GM12801 (cell line): ENCODE measurements at regions not wholly inside any gene's neighbourhood (a gene's known extent, or its start where the extent isn't known, plus 50 kb on each side); places are given as distances from the start of the nearest gene placed in this dataset.

ENCODE experiments used
- TF ChIP-seq, protein P1 (sequence below): IDR thresholded peaks from one replicate; pipeline ENCODE4 v1.5.1; 2011; ENCODE audit warnings: control low read depth; ENCODE audit not compliant: insufficient read length; ENCODE audit errors: extremely low read depth

DNA sequence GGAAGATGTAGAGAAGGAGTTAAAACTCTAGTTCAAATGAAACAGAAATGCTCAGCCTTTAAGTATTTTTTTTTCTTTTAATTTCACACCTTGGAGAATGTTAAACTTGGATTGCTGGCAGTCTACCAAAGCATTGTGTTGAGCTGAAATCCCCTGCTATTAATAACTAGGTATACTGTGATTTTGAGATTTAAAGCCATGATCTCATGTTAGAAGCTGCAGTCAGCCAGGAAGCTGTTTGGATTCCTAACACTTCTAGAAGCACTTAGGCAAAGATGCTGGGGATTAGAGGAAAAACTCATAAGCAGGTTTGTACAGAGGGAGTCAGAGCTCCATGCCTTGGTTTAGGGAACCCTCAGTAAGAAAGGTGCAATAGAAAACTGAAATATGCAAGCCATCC is 141.4 kb downstream of the KIF4B start:
- TF ChIP-seq, protein P1, sequence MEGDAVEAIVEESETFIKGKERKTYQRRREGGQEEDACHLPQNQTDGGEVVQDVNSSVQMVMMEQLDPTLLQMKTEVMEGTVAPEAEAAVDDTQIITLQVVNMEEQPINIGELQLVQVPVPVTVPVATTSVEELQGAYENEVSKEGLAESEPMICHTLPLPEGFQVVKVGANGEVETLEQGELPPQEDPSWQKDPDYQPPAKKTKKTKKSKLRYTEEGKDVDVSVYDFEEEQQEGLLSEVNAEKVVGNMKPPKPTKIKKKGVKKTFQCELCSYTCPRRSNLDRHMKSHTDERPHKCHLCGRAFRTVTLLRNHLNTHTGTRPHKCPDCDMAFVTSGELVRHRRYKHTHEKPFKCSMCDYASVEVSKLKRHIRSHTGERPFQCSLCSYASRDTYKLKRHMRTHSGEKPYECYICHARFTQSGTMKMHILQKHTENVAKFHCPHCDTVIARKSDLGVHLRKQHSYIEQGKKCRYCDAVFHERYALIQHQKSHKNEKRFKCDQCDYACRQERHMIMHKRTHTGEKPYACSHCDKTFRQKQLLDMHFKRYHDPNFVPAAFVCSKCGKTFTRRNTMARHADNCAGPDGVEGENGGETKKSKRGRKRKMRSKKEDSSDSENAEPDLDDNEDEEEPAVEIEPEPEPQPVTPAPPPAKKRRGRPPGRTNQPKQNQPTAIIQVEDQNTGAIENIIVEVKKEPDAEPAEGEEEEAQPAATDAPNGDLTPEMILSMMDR = no peak

DNA sequence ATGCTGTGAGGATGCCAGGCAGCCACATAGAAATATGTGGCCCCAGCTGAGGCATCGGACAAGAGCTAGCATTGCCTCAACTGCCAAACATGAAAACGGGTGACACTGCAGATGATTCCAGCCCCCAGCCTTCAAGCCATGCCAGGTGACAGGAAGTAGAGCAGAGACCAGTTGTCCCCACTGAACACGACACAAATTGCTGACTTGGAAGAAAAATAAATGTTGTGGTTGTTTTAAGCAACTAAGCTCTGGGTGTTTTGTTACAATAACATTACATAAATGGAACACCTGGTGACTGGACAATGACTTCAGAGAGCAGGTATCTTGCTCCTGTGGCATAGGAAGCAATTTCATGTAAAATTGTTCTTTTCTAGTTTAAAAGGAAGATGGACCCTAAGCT is 154.2 kb downstream of the KIF4B start:
- TF ChIP-seq, protein P1 = no peak

DNA sequence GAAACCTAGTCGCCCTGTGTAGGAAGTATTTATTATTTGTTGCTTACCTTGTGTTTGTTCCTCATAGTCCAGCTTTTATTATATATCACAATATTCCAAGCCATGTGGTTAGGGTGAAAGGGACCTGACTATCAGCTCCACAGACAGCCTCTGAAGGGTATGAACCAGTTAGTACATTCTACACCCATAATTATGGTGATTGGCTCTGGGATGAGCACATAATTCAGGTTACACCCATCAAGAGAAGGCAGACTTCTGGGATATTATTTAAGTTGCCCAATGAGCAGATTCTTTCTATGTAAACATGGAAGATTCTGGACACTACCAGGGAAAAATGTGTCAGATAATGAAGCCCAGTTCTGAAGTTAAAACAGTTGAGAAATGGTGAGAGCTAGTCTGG is 168.0 kb downstream of the KIF4B start:
- TF ChIP-seq, protein P1 = no peak

DNA sequence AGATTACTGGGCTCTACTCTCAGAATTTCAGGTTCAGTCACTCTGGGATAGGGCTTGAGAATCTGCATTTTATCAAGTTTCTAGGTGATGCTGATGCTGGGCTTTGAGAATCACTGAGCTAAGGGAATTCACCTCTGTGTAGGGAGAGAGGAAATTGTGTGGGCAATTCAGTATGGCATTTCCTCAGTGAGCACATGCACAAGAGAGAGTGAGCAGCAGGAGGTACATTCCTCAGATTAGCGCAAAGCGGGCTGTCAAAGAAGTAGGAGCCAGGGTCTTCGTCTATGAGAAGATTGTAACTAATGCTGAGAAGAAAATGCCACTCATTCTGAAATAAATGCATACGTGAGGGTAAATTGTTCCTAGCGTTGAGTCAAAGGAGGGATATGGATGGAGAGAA is 175.9 kb downstream of the KIF4B start:
- TF ChIP-seq, protein P1 = no peak

DNA sequence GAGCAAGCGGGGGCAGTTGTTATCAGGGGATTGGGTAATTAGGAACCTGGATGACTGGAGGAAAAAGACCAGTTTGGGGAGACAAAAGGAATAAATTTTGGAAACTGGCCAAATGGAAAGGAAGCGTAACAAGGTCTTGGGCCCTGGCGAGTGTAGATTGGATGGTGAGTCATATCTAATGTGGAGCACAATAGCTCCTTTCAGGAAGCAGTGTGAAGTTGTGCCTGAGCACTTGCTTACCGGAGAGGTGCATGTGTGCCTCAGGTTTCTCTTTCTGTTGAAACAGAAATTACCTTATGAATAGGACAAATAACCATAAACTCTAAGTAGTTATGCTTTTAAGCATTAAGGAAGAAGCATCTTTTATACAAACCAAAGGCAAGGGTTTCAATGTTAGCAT is 176.4 kb downstream of the KIF4B start:
- TF ChIP-seq, protein P1 = no peak

DNA sequence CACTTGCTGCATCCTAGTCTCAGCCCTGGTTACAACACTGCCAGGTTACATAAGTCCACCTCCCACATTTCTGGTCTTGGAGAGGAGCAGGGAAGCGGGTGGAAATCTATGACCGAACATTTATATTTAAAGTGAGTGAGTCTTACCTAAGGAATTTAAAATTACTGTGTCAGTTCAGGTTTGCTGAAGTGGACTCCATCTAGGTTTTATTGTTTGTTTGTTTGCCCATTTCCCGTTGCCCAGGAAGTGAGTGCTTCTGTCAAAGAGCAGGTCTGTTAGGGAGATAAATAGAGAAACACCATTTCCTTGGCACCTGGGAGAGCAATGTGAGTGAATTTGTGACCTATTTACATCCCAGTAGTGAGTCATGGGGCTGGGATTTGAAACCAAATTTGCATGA is 179.5 kb downstream of the KIF4B start:
- TF ChIP-seq, protein P1 = no peak

DNA sequence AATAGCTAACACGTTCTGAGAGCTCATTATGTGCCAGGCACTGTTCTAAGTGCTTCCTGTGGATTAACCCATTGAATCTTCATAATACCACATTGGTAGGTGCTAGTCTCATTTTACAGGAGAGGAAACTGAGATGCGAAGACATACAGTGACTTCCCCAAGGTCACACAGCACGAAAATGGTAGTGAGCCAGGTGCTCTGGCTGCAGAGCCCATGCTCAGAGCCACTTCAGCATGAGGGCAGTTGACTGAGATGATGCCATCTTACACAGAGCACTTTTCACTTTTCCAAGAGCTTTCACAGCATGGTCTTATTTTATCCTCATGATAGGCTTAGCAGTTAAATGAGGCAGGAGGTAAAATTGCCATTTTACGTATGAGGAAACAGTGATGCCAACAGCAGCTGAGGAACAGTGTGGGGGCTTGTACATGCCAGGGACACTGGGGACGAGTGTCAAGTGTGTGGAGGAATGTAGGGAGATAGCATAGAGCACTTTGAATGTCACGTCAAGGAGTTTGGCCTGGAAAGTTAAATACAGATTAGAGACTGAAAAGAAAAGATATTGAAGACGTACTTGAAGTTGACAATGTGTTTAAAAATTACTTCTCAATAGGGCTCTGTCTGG is 180.0 kb downstream of the KIF4B start:
- TF ChIP-seq, protein P1 = no peak

DNA sequence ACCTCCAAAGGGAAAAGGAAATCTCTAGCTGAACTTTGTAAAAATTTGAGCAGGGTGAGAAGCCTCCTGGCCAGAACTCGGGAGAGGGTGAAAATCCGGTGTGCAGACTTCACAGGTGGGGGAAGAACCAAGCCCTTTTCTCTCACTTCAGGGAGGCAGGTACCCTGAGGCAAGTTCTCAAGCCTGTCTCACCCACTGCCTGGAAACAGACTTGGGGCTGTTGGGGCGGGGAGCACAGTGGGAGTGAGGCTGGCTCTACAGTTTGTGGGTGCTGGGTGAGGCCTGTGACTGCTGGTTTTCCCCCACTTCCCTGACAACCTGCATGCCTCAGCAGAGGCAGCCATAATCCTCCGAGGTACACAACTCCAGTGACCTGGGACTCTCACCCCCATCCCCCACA is 187.1 kb downstream of the KIF4B start:
- TF ChIP-seq, protein P1 = no peak
